ENCODE measurements at regions not wholly inside any gene's neighbourhood (a gene's known extent, or its start where the extent isn't known, plus 50 kb on each side); places are given as distances from the start of the nearest gene placed in this dataset.

DNA sequence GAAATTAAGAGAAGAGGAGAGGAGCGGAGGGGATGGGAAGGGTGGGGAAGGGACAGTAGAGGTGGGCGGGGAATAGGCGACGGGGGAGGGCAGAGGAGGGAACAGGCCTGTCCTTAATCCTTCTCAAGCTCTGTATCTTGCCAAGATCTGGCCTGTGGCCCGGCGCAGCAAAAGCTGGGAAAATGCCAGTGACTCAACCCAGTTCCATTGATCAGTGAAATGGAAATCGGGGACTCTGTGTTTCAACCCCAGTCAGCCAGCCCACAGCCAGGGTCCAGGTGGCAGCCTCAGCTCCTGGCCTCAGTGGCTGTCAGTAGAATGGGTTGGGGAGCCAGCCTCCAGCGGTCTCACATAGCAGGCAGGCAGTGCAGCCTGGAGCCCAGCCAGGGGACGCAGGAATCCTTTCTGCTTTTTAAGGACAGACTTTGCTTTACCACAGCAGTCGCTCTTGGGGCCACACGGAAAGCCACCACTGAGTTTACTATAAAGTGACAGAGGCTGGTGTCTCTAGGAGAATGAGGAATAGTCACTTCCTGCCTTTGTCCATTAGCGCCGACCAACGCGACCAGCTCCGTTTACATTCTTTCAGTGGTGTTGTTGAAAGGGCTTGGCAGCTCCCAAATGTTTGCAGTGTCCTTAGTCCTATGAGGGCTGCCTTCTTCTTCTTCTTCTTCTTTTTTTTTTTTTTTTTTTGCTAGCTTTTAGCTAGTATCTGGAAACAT lies 128.0 kb downstream of the RIN2 start:
- TF ChIP-seq, protein P1, sequence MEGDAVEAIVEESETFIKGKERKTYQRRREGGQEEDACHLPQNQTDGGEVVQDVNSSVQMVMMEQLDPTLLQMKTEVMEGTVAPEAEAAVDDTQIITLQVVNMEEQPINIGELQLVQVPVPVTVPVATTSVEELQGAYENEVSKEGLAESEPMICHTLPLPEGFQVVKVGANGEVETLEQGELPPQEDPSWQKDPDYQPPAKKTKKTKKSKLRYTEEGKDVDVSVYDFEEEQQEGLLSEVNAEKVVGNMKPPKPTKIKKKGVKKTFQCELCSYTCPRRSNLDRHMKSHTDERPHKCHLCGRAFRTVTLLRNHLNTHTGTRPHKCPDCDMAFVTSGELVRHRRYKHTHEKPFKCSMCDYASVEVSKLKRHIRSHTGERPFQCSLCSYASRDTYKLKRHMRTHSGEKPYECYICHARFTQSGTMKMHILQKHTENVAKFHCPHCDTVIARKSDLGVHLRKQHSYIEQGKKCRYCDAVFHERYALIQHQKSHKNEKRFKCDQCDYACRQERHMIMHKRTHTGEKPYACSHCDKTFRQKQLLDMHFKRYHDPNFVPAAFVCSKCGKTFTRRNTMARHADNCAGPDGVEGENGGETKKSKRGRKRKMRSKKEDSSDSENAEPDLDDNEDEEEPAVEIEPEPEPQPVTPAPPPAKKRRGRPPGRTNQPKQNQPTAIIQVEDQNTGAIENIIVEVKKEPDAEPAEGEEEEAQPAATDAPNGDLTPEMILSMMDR (IDR thresholded peaks at IDR 0.05; ENCODE audit: low read depth, low read length): no peak
- in situ Hi-C loops (cut with HindIII; ENCODE audit: low sequenced_read_pairs): loop anchor here (25.0 kb wide), 1 partner anchor 101 kb away; no protein-coding TSS in a partner anchor
- no peak overlapping the region for H3K4me3 ChIP-seq (ENCODE audit: low read depth, low read length)
- no peak for DNase-seq (ENCODE audit: low read depth, low spot score)

DNA sequence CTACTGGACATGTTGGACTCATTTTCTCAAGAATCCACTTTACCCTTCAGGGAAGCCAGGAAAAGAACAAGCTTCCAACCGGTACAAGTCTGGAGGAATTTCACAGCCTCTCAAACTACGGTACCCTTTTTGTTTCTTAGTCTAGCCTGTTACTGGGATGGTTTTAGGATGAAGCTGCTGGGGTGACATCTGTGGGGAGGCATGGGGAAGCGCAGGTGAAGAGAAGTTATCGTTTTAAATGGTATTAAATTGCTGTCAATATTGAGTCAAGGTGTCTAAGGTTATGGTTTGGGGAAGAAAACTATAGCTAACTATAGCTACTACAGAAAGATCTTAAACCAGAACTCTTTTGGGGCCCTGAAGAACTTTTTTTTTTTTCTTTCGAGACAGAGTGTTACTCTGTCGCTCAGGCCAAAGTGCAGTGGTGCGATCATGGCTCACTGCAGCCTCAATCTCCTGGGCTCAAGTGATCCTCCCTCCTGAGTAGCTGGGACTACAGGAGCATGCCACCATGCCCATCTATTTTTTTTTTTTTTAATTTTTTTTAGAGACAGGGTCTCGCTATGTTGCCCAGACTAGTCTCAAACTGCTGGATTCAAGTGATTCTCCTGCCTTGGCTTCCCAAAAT lies 128.7 kb downstream of the RIN2 start:
- DNase-seq (ENCODE audit: low read depth, low spot score): peak; percentile 32
- TF ChIP-seq, protein P1 (IDR thresholded peaks at IDR 0.05; ENCODE audit: low read depth, low read length): peak; percentile 32
- H3K4me3 ChIP-seq (ENCODE audit: low read depth, low read length): no peak overlapping the region
- in situ Hi-C loops (cut with HindIII; ENCODE audit: low sequenced_read_pairs): loop anchor here (25.0 kb wide), 1 partner anchor 101 kb away; no protein-coding TSS in a partner anchor

DNA sequence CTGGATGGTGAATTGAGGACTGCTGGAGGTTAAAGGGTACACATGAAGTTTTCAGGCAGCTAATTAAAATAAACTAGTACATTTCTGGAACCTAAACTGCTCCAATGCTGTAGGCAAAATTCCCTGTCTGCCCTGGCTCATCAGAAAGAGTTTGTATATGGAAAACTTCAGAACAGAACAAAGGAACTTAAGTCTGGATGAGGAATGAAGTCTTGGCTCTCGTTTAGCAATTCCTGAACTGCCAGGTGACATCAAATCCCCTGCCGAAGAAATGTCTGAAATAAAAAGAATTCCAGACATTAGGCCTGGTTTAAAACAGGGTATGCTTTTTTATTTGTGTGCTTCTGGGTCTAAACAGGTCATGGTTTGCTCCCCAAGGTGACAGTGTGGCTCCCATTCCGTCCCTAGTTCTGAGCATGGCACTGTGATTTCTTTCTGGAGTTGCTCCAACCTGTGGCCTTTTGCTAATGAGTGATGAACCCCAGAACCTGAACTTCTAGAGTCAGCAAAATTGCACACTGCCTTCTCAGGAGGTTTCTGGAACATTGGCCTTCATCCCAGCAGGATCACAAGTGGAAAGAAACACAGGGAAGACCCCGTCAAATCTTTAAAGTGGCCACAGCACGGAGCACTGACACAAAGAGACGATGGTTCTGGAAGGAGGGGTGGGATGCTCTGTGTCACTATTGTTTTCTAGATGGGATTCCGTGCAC lies 129.4 kb upstream of the NAA20 start:
- TF ChIP-seq, protein P1 (IDR thresholded peaks at IDR 0.05; ENCODE audit: low read depth, low read length): no peak
- in situ Hi-C loops (cut with HindIII; ENCODE audit: low sequenced_read_pairs): loop anchor here (25.0 kb wide), 1 partner anchor 100 kb away; no protein-coding TSS in a partner anchor
- DNase-seq (ENCODE audit: low read depth, low spot score): no peak
- H3K4me3 ChIP-seq (ENCODE audit: low read depth, low read length): no peak overlapping the region

DNA sequence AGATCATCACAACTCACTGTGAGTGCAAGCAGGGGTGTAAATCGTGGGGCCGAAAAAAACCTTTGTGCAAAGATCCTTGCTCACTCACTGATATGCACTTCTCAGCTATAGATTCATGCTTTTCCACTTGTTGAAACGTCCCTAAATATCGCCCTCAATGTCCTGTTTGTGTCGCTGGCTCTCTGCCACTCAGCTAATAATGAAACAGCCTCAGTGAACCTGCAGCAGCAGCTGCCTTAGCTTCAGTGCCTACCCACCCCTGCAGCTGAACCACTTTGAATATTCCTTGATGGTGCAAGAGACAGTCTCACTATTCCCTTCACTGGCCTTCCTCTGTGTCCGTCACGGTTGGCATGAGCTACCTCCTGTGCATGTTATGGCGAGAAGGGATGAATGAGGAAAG lies 128.9 kb upstream of the NAA20 start:
- in situ Hi-C loops (cut with HindIII; ENCODE audit: low sequenced_read_pairs): loop anchor here (25.0 kb wide), 1 partner anchor 99 kb away; no protein-coding TSS in a partner anchor
- DNase-seq (ENCODE audit: low read depth, low spot score): no peak
- TF ChIP-seq, protein P1 (IDR thresholded peaks at IDR 0.05; ENCODE audit: low read depth, low read length): no peak
- H3K4me3 ChIP-seq (ENCODE audit: low read depth, low read length): no peak overlapping the region

DNA sequence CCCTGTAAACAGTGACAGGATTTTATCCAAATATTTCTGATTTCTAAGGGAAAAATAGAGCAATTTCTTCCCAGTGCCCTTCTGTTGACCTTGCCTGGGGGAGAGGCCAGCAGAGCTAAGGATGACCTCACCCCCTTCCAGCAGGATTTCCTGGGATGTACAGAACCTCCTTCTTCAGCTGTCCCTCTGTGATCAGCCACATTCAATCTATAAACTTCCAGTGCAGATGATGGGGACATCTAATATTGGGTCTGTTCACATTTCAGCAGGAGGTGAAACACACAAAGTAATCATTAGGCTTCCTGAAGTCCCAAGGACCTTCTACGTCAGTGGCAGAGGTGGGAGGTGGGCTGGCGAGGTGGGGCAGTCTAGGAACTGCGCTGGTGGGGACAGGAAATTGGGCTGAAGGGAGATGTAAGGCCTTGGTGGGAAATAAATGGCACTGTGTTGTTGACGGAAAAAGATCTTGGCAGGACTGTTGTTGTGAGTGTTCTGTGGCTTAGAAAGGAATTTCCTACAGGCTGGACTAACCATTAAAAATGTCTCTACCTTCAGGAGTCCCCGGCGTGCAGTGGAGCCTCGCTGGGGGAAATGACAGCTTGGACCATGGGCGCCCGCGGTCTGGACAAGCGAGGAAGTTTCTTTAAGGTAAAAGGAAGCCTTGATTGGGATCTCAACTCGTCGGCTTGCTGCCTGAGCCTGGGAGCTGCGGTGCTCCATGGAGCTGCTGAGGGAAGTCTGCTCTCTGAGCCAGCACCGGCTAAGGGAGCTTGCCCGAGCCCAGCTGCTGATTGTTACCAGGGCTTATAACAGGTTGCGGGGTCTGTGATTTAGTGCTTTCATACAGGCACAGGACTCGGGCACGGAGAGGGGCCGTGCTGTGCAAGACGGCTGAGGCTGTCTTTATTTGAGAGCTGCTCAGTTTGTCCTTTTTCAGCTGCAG lies 127.9 kb upstream of the NAA20 start:
- TF ChIP-seq, protein P1 (IDR thresholded peaks at IDR 0.05; ENCODE audit: low read depth, low read length): no peak
- in situ Hi-C loops (cut with HindIII; ENCODE audit: low sequenced_read_pairs): loop anchor here (25.0 kb wide), 1 partner anchor 98 kb away; no protein-coding TSS in a partner anchor
- peak overlapping the region; percentile 30 for H3K4me3 ChIP-seq (ENCODE audit: low read depth, low read length)
- DNase-seq (ENCODE audit: low read depth, low spot score): peak; percentile 89
